ENCODE measurements at regions not wholly inside any gene's neighbourhood (a gene's known extent, or its start where the extent isn't known, plus 50 kb on each side); places are given as distances from the start of the nearest gene placed in this dataset.
"Not testable (repeated sequence)": the region's sequence is repeated elsewhere in the genome, so short reads cannot be mapped to it uniquely, and the experiment has no call there.

DNA sequence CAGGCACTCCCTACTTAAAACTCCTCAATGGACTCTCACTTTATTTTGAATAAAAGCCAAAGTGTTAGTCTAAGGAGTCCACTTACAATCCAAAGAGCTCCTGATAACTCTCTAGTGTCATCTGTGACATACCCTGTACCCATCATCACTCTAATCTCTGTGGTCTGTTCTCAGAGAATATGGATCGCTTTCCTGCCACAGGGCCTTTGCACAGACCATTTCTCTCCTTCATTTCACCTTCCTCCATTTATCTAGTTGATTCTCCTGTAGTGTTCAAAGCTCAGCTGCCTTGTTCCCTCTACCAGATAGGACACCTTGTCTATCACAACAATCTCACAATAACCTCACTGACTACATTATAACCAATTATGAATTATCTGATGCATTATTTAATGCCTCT lies 185.4 kb upstream of the KBTBD8 start:
- no peak for DNase-seq

DNA sequence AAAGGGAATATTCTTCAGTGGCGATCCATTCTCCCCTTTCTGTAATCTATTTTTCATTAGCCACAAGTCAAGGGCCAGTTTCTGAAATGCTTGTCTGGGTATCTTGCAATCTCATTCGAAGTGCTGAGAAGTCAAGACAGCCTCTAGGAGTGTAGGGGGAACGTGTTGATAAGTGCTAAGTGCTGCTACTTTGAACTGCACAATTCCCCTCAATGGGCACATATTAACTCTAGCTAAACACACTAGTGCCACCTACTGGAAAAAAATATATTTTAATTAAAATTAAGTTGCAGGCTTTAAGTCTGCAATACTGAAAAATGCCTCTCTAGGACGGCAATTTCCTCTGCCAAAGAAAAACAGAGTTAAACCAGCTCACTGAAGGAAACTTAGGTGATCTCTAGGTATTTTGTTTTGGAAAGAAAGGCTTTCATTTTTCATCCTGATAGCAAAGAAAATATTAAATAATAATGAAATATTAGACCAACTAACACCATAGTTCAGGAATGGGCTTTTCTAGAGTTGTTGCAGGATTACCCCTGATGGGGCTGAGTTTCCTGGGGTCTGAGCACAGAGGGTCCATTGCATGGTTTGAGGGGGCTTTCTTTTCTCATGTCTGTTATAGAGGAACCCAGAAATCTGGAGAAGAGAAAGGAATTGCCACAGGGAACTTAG lies 181.9 kb upstream of the KBTBD8 start:
- DNase-seq = peak; percentile 21

DNA sequence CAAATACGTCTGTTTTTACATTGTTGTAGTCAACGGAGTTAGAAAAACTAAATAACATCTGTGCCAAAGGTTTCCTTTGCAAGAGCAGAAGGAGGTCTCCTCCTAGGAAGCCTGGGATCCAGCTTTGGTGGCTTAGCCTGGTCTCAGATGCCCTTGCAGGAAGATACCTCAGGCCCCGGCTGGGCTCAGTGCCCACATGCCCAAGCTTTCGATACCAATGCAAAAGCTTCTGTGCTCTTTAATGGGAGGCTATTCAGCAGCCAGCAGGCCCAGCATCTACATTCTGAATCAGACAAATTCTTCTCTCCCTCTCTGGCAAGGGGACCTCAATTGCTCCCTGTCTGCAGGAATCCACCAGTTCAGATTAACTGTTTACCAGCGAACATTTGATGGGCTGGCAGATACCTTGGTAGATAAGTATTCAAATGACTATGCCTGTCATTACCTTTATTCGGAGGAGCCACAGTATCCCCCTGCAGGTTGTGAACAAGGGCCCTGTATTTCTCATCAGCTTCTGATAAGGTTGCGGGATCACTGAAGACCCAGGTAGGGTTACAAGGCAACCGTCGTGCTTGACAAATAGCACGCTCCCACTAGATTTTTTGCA lies 180.1 kb upstream of the KBTBD8 start:
- DNase-seq = no peak

DNA sequence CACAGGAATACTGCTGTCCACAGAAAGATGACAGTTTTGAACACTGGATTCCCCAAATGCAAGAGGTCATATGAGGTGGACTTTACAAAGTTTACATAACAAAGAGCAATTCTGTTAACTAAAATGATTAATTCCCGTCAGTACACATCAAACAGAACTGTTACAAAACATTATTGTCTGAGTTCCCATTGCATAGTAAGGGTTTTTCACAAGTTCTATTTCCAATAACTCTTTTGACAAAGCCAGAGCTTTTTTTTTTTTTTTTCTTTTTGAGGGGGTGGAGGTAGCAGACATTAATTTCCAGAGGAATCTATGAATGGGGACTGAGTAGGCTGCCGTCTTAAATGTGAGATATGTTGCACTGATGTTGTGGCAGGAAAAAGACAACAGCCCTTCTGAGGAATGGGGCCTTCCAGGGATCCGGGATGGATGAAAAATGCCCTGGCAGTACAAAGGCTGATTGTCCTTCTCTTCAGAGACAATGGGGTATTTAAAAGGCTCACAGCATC lies 178.1 kb upstream of the KBTBD8 start:
- DNase-seq = no peak

DNA sequence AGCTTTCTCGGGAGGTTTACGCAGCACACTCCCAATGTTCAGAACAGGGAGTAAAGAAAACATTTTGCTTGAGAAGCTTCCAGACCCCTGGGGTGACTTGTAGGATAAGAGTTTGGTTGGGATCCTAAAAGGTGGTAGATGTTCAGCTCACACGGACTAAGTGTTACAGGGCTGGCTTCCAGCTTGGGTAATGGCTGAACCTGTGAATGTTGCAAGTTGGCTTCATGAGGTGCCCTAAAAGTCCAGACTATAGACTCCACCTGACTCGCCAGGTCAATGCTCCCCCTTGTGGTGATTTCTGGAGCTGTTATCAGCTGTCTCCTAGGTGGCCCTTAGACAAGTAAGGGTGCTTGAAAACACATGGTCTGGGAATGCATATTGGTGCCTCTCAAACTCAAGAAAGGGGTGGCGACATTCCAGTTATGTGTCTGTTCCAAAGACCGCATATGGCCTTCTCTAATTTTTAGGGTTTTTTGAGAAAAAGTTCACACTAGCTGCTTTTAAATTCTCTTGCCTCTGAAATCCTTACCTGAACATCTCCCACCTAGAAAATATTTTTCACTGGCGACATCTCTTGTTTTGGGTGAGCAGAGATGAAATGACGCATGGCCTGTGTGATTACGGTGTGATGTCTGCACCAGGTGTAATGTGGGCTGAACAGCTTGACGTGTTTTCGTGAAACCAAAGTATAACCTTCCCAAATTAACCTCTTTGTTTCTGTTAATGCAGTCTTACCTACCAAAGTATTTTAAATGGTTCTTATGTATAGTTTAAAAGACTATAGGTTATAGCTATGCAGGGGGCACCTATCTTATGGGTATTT lies 175.7 kb upstream of the KBTBD8 start:
- DNase-seq = peak; percentile 9

DNA sequence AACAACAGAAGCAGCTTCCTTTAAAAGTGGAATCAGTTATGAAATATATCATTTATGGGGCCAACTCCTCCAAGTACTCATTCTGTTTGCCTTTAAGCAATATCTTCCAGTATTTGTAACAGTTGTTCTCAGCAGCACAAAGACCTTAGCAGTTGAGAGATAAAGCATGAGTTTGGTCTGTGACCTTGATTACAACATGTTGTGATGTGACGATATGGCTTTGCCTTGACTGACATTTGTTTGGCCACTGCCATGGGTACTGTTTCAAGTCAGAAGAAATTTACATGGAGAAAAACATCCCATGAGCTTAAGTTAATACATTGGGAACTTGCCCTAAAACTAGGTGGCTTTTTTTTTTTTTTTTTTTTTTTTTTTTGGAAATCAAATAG lies 175.1 kb upstream of the KBTBD8 start:
- DNase-seq = no peak

DNA sequence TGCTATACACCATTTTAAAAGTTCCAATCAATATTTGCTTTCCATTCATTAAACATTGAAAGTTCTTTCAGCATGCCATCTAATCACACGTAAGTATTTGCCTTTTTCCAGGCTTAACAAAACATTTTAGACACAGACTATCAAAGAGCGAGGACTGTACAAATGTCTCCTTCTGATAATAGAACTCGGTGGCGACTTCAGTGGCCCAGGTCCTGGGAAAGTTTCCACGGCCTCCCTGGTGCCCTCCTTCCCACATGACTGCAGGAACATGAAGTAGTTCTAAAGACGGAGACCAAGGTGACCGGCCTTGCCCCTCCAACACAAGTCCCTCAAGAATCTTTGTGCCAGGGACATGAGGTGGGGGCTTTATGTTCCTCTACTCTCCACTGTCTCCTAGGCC lies 174.6 kb upstream of the KBTBD8 start:
- DNase-seq = no peak

DNA sequence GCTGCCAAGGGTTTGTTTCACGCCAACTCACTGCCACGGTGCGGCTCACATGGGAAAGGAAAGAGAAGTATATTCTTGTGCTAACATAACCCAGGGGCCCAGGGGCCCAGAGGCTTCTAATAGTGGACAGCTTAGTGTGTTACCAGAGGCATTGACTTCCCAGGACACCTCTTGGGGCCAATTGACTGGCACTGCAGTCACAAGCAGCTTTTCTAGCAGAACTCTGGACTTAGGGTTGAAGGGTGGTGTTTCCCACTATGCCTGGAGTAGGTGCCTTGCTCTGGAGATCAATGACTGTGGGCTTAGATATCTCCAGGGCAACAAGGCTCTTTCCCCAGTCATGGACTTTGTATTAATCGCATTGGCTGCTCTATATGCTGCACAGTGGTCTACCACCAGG lies 172.7 kb upstream of the KBTBD8 start:
- no peak for DNase-seq

DNA sequence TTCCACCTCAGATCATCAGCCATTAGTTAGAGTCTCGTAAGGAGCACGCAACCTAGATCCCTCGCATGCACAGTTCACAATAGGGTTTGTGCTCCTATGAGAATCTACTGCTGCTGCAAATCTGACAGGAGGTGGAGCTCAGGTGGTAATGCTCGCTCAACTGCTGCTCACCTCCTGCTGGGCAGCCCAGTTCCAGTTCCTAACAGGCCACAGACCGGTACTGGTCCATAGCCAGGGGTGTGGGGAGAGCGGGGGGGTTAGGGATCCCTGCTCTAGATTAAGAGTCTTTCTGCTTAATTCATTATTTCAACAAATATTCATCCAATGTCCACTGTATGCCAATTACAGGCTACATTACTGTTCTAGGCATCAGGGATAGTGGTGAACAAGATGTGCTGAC lies 170.4 kb upstream of the KBTBD8 start:
- no peak for DNase-seq

DNA sequence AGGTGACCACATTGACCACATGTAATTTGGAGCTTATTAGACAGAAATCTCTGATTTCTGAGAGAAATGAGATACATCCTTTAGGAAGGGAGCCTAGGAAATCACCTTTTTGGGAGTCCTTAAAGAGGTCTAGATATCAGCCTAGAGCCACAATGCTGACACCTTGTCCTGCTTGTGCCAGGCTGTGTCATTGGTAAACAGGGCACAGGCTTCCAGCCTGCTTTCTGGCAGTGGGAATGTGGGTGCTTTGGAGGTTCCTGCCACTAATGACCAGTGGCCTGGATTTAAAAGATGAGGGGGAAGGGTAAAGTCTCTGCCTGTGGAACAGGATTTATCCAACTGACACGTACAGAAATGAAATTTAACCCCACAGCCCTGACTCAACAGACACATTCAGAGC lies 169.8 kb upstream of the KBTBD8 start:
- no peak for DNase-seq

DNA sequence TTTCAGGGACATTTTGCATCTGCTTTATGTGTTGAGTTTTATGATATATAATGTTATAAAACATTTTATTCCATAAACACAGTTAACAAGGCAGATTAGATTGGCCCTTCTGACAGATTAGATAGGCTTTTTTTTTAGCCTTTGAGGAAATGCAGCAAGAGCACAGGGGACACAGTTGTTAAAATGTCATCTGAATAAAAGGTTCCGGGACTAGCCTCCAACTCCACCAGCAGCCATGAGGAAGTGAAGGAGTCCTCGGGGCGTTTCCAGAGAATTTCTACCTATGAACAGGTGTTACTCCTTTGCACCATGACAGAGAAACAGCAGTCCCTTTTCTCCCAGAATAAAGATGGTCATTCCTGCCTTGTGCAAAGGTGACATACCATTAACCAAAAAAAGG lies 167.8 kb upstream of the KBTBD8 start:
- no peak for DNase-seq

DNA sequence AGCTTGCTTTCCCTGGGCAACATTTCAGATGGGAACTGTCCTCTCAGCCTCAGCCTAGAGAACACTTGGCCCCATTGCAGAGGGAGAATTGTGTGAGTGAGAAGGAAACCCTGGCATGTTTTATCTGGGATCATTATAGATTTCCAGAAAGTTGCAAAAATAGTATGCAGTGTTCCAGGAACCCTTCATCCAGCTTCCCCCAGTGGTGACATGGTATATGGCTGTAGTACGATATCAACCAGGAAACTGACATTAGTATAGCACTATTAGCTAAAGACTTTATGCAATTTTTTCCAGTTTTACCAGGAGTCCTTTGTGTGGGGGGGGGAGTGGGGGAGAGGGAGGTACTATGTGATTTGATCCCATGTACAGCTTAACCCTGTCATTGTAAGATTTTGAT lies 166.2 kb upstream of the KBTBD8 start:
- no peak for DNase-seq

DNA sequence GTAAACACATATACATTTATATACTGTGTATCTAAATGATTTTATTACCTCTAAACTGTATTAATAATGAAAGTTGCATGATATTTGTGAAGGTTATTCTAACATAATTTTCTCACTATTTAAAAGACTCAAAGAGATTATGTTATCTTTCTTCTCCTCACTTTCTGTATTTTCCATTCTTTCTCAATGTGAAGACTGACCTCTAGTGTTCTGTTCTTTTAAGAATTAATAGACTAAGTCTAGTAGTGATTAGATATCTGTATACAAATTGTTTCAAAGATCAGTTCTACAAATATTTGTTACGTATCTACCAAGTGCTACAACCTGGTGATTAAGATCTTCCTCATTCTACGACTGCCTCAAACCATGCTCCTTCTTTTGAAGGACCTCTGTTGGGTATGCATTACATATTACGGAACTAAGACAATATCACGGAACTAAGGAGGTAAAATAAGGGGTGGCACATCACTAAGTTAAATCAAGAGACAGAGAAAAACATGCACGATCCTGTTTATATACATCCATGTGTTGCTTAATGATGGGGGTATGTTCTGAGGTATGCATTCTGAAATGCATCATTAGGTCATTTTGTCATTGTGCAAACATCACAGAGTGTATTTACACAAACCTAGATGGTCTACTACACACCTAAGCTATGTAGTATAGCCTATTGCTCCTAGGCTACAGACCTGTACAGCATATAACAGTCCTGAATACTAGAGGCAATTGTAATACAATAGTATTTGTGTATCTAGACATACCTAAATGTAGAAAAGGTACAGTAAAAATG lies 161.5 kb upstream of the KBTBD8 start:
- DNase-seq = no peak

DNA sequence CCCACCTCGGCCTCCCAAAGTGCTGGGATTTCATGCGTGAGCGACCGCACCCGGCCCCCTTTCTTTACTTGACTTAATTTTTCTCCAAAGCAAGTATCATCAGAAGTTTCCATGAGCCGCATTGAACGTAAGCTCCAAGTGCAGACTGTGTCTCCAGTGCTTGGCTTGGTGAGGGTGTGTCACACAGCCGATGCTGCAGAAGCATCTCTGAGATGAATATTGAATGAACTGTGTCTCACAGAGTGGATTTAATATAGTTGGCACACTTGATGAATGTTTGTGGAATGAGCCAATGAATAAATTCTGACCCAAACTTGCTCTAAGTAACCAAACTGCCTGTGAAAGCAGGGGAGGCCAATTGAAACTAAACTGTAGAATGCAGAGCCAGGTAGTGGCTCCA lies 159.4 kb upstream of the KBTBD8 start:
- DNase-seq = no peak

DNA sequence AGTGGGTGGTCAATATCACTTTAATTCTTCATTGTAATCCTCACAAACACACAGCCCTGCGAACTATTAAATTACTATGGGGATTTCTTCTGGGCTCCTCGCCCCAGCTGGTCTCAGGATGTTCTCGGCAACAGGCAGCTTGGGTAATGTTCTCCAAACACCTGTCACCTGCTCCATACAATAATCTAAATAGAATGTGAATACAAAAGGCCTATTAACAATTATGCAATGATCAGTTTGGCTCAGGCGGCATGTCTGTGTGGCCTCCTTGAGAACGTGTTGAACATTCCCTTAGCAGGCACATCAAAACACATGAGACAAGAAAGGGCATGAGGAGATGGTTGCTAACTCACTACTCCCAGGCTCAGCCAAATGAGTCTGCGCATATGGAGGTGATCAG lies 158.6 kb upstream of the KBTBD8 start:
- DNase-seq = no peak

DNA sequence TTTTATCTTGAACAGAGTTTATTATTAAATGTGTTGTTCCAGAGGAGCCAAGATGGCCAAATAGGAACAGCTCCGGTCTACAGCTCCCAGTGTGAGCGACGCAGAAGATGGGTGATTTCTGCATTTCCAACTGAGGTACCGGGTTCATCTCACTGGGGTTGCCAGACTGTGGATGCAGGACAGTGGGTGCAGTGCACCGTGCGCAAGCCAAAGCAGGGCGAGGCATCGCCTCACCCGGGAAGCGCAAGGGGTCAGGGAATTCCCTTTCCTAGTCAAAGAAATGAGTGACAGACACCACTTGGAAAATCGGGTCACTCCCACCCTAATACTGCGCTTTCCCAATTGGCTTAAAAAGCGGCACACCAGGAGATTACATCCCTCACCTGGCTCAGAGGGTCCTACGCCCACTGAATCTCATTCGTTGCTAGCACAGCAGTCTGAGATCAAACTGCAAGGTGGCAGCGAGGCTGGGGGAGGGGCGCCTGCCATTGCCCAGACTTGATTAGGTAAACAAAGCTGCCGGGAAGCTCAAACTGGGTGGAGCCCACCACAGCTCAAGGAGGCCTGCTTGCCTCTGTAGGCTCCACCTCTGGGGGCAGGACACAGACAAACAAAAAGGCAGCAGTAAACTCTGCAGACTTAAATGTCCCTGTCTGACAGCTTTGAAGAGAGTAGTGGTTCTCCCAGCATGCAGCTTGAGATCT lies 155.2 kb upstream of the KBTBD8 start:
- DNase-seq = not testable (repeated sequence)

DNA sequence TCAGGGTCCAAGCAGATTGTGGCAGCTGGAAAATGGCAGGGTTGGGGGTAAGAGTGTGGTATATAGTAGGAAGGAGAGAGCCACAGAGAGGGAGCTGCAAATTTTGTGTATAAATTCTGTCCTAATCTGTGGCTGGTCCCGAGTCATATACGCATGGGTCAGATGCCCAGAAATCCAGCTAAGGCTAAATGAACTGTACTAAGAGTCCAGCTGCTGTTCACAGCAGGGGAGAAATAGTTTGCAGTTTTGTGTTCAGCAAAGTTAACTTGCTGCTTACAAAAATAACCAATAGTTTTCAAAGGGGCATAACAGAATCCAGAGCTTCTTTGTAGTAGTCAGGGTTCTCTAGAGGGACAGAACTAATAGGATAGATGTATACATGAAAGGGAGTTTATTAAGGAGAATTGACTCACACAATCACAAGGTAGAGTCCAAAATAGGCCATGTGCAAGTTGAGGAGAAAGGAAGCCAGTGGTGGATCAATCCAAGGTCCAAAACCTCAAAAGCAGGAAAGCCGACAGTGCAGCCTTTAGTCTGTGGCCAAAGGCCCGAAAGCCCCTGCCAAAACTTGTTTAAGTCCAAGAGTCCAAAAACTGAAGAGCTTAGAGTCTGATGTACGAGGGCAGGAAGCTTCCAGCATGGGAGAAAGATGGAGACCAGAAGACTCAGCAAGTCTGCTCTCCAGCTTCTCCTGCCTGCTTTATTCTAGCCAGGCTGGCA lies 146.1 kb upstream of the KBTBD8 start:
- DNase-seq = no peak

DNA sequence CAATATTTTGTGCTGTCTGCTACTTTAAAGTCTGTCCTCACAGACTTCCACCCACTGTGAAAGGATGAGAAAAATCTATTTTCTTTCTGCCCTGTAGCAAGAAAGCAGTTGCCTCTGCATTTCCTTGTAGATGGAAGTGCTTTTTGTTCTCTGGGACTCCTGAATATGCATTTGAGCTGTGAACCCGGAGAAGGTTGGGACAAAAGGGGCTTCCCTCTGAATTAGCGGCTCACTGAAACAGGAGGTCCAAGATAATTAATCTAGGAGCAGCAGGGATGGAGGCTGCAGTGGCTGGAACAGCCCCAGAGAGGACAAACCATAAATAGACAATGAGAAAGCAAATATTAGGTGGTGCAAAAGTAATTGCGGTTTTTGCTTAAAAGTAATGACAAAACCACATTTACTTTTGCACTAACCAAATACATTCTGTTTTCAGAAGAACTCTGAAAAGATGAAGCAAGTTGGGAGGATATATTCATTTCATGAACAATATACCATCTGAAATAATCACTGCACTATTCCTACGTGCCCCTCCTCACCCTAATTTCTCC lies 143.4 kb upstream of the KBTBD8 start:
- DNase-seq = no peak

DNA sequence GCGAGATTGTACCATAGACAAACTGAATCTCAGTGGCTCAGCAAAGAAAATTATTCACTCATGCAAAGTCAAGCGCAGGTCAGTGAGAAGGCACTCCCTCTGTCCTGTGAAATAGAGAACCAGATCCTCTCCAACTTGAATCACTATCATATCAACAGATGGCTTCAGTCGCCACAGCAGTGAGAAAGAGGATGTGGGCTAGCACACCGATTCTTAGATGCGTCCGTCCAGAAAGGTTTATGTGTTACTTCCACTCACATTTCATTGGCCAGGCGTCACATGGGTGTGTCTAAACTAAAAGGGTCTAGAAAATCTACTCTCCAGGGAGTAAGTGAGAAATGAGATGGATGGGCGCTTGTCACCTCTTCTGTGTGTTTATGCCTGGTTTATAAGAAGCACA lies 141.6 kb upstream of the KBTBD8 start:
- DNase-seq = no peak

DNA sequence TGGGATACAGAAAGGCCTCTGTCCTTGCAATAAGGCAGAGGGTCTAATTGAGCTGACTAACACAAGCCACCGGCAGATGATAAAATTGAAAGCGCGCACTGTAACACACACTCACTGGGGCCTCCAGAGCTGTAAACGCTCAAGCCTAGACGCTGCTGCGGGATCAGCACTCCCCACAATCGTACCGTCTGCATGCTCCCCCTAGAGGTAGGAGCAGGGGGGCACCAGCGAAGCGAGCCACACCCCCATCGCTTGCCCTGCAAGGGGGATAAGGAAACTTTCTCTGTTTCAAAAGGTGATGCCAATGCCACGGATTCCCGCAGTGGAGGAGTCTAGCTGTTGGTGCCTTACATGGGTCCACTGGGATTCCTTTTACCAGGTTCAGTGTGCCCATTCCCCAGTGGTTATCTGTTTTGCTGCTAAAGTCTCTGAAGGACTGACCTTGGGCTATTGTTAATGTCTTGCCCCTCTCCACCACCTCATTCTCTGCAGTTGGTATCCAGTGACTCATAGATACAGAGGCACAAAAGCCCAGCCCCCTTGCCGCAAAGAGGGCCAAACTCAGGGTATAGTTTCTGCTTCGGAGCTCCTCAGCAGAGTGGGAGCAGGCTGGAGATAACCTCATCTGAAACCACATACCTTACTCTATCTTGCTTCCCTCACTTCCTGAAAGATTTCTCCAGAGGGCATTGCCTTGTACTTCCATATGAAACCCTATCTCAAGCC lies 139.3 kb upstream of the KBTBD8 start:
- no peak for DNase-seq

DNA sequence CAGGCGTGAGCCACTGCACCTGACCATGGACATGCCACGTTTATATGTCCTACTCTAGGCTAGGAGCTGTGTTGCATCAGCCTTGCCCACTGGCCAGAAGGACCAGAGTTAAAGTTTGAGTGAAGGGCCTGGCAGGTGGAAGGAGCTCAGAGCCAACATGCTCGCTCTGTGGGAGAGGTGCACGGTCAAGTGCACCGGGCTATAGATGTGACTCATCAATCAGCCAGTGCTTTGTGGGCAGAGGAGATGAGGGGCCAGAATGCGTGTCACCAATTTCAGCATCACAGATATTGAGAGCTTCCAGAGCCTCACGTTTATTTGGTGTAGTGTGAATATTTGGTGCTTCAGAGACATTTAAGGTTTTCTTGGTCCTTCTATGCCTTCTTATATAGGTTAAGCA lies 137.3 kb upstream of the KBTBD8 start:
- no peak for DNase-seq

Data from NCI-H510A (cell line).